SU-DHL-6 (cell line): ENCODE measurements at regions not wholly inside any gene's neighbourhood (a gene's known extent, or its start where the extent isn't known, plus 50 kb on each side); places are given as distances from the start of the nearest gene placed in this dataset.
"Not testable (repeated sequence)": the region's sequence is repeated elsewhere in the genome, so short reads cannot be mapped to it uniquely, and the experiment has no call there.

Experiments used
- H2AFZ ChIP-seq: fragments of 200-600 bp; sonication (generic); 2 replicates; pipeline ENCODE4 v1.6.1; 2014; ENCODE audit warnings: low read depth, mild to moderate bottlenecking, moderate library complexity, mixed read lengths, antibody characterized with exemption, low read length; ENCODE audit not compliant: severe bottlenecking
- H3F3A ChIP-seq: fragments of 200-600 bp; shearing (Covaris generic); 2 replicates; pipeline ENCODE4 v1.6.0; 2016; ENCODE audit warnings: antibody characterized with exemption, mild to moderate bottlenecking; ENCODE audit not compliant: insufficient read depth
- H3K27ac ChIP-seq: fragments of 200-600 bp; sonication (generic); 2 replicates; pipeline ENCODE4 v1.5.1; 2016; ENCODE audit warnings: low read depth, mild to moderate bottlenecking, low read length, moderate library complexity, mixed read lengths
- H3K27me3 ChIP-seq: fragments of 200-600 bp; sonication (generic), shearing (Covaris generic); 2 replicates; pipeline ENCODE4 v1.6.0; 2014; ENCODE audit warnings: mild to moderate bottlenecking, low read length
- H3K36me3 ChIP-seq: fragments of 200-600 bp; sonication (generic); 2 replicates; pipeline ENCODE4 v1.6.1; 2014; ENCODE audit warnings: mild to moderate bottlenecking, low read length, mixed read lengths
- H3K4me2 ChIP-seq: fragments of 300-600, 200-600 bp; shearing (Covaris generic), sonication (generic); 2 replicates; pipeline ENCODE4 v1.6.0; 2014; ENCODE audit warnings: low read length, low read depth, mild to moderate bottlenecking; ENCODE audit not compliant: poor library complexity, severe bottlenecking
- H3K4me3 ChIP-seq: fragments of 200-600 bp; sonication (generic); 2 replicates; pipeline ENCODE4 v1.5.1; 2014; ENCODE audit warnings: antibody characterized with exemption, low read length, mild to moderate bottlenecking, mixed read lengths; ENCODE audit not compliant: insufficient read depth, poor library complexity, severe bottlenecking
- H3K79me2 ChIP-seq: fragments of 200-600 bp; sonication (generic); 2 replicates; pipeline ENCODE4 v1.6.1; 2014; ENCODE audit warnings: mild to moderate bottlenecking, low read length, moderate library complexity; ENCODE audit not compliant: insufficient read depth
- H3K9ac ChIP-seq: fragments of 200-600 bp; sonication (generic); 2 replicates; pipeline ENCODE4 v1.7.0; 2014; ENCODE audit warnings: mild to moderate bottlenecking, low read length
- H3K9me2 ChIP-seq: fragments of 200-600 bp; sonication (generic); replicated peaks from 2 replicates; pipeline ENCODE4 v1.6.1; 2014; ENCODE audit warnings: low read length; ENCODE audit not compliant: insufficient read depth
- H3K9me3 ChIP-seq: fragments of 200-600 bp; sonication (generic); 2 replicates; pipeline ENCODE4 v1.6.1; 2014; ENCODE audit warnings: low read length, mixed read lengths; ENCODE audit not compliant: insufficient read depth
- H4K20me1 ChIP-seq: fragments of 200-600 bp; sonication (generic); 2 replicates; pipeline ENCODE4 v1.6.1; 2014; ENCODE audit warnings: low read depth, mild to moderate bottlenecking, antibody characterized with exemption, low read length, moderate library complexity, mixed read lengths
- EZH2phosphoT487 ChIP-seq: fragments of 200-600 bp; sonication (generic), shearing (Covaris generic); conservative IDR thresholded peaks from 2 replicates; pipeline ENCODE4 v1.6.1; 2018; ENCODE audit warnings: mild to moderate bottlenecking, antibody characterized with exemption, low read length, moderate library complexity, mixed read lengths
- TF ChIP-seq, protein P1 (sequence below): fragments of 200-600 bp; sonication (generic); IDR thresholded peaks from one replicate; pipeline ENCODE4 v1.5.1; 2017; ENCODE audit warnings: antibody characterized with exemption, mild to moderate bottlenecking, low read length, moderate library complexity; ENCODE audit not compliant: insufficient read depth, poor library complexity, severe bottlenecking

- Histone ChIP-seq H3K27ac (no peak overlapping the region), H3K4me3 (no peak overlapping the region)
Measured at GRCh38 chr15:62513893-62514292, 348.8 kb upstream of the C2CD4B start.

DNA sequence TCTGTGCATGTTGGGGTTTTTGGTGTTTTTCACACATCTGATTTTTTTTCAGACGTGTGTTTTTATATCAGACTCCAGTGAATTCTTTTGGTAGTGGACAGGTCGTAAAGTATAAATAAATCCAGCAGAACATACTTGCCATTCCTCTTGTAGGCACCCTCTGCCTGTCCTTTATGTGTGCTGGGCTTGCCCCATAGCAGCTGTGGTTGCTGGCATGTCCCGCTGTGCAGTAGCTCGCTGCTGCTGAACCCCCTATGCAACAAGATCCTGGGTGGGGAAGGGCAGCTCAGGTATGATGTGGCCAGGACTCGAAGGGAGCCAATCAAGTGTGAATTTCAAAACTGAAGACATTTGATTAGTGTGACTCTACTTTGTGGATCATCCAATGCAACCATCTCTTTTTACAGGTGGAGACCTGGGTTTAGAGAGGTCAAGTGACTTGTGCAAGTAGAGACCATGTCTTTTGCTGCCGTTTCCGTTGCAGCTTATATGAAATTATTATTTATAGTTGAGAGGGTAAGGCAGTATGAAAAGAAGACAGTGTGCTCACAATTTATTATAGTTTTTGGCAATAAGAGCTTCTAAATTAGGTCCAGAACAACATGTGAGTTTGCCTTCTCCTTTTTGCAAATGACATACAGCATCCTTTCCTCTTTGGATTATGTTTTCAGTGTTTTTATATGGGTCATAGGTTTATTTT lies 350.8 kb upstream of the C2CD4B start:
- Histone ChIP-seq H3K4me3 (no peak overlapping the region), H3K36me3 (no peaks in the 10 kb centered on the region), H3K4me2 (no peak overlapping the region), H3K9me3 (no peaks in the 10 kb centered on the region), H3K9me2 (no peaks in the 10 kb centered on the region), H3F3A (no peaks in the 10 kb centered on the region), H3K27me3 (0 out of 2 replicates have a peak, but pooled peaks cover 2% of the 10 kb centered on the region), H2AFZ (no peak overlapping the region), H3K79me2 (no peaks in the 10 kb centered on the region), H3K9ac (no peak overlapping the region), H3K27ac (no peak overlapping the region), H4K20me1 (no peaks in the 10 kb centered on the region)
- TF ChIP-seq EZH2phosphoT487: no peak
- TF ChIP-seq, protein P1, sequence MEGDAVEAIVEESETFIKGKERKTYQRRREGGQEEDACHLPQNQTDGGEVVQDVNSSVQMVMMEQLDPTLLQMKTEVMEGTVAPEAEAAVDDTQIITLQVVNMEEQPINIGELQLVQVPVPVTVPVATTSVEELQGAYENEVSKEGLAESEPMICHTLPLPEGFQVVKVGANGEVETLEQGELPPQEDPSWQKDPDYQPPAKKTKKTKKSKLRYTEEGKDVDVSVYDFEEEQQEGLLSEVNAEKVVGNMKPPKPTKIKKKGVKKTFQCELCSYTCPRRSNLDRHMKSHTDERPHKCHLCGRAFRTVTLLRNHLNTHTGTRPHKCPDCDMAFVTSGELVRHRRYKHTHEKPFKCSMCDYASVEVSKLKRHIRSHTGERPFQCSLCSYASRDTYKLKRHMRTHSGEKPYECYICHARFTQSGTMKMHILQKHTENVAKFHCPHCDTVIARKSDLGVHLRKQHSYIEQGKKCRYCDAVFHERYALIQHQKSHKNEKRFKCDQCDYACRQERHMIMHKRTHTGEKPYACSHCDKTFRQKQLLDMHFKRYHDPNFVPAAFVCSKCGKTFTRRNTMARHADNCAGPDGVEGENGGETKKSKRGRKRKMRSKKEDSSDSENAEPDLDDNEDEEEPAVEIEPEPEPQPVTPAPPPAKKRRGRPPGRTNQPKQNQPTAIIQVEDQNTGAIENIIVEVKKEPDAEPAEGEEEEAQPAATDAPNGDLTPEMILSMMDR: no peak

More at GRCh38 chr15:62513893-62514292, 348.8 kb upstream of the C2CD4B start:
- Histone ChIP-seq H3K36me3 (no peaks in the 10 kb centered on the region), H4K20me1 (no peaks in the 10 kb centered on the region), H3K79me2 (no peaks in the 10 kb centered on the region), H3K9me2 (no peaks in the 10 kb centered on the region), H3K9ac (no peak overlapping the region), H3F3A (no peaks in the 10 kb centered on the region), H2AFZ (no peak overlapping the region), H3K4me2 (no peak overlapping the region), H3K9me3 (no peaks in the 10 kb centered on the region), H3K27me3 (0 out of 2 replicates have a peak, but pooled peaks cover 2% of the 10 kb centered on the region)
- no peak for TF ChIP-seq EZH2phosphoT487

GRCh38 chr15:62517541-62517940 lies 352.5 kb upstream of the C2CD4B start:
- Histone ChIP-seq H3K9me2 (no peaks in the 10 kb centered on the region), H3K79me2 (no peaks in the 10 kb centered on the region), H3K27ac (no peak overlapping the region), H3K9me3 (no peaks in the 10 kb centered on the region), H4K20me1 (no peaks in the 10 kb centered on the region), H3K27me3 (0 out of 2 replicates have a peak, but pooled peaks cover 2% of the 10 kb centered on the region), H3F3A (no peaks in the 10 kb centered on the region), H3K36me3 (no peaks in the 10 kb centered on the region), H3K4me2 (no peak overlapping the region), H2AFZ (no peak overlapping the region), H3K4me3 (no peak overlapping the region), H3K9ac (no peak overlapping the region)
- no peak for TF ChIP-seq EZH2phosphoT487
- TF ChIP-seq, protein P1: no peak

DNA sequence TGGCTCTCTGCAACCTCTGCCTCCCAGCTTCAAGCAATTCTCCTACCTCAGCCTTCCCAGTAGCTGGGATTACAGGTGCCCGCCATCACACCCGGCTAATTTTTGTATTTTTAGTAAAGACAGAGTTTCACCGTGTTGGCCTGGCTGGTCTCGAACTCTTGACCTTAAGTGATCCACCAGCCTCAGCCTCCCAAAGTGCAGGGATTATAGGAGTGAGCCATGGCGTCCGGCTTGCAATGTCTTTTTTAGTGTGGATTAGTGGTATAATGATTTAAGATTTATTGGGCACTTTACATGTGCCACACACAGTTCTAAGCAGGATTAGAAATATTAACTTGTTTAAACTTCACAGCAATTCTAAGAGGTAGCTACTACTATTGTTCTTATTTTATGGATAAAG lies 353.6 kb upstream of the C2CD4B start:
- not testable (repeated sequence) for H2AFZ ChIP-seq, H4K20me1 ChIP-seq, H3K27ac ChIP-seq, H3K9ac ChIP-seq, H3K4me2 ChIP-seq, H3K9me3 ChIP-seq, H3K79me2 ChIP-seq, H3K36me3 ChIP-seq, H3K9me2 ChIP-seq, H3K4me3 ChIP-seq, H3K27me3 ChIP-seq, H3F3A ChIP-seq
